ENCODE measurements at regions not wholly inside any gene's neighbourhood (a gene's known extent, or its start where the extent isn't known, plus 50 kb on each side); places are given as distances from the start of the nearest gene placed in this dataset.

DNA sequence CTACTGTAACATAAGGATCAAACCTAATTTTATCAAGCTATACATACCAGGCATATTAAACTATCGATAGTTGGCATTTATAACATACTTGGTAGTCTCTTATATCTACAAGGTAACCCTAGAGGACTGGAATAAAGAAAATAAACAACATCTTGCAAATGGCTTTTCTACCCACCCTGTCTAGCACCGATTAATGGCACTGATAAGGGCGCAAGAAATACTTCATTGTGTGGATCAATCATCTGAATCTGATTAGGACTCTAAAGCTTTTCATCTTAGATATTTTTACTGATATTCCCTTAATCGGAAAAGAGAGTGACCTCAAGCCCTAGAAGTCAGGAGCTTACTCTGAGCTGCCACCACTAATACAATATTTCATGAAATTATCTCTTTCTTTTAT lies 1461.7 kb upstream of the PIK3C3 start:
- Histone ChIP-seq H3K4me1 (ENCODE audit: control insufficient read depth in 1 of 2, low read depth in 2 of 2) (no peaks in the 10 kb centered on the region), H3K27ac (no peak overlapping the region), H3K27me3 (replicated peaks; ENCODE audit: insufficient read depth) (no peaks in the 10 kb centered on the region), H3K36me3 (no peaks in the 10 kb centered on the region), H3K4me3 (no peak overlapping the region), H3K9me3 (no peaks in the 10 kb centered on the region)
- DNase-seq (ENCODE audit: low spot score) (no peak), ATAC-seq (ENCODE audit: insufficient number of reproducible peaks, low FRiP score, low read depth) (no peak)
- TF ChIP-seq, protein P1, sequence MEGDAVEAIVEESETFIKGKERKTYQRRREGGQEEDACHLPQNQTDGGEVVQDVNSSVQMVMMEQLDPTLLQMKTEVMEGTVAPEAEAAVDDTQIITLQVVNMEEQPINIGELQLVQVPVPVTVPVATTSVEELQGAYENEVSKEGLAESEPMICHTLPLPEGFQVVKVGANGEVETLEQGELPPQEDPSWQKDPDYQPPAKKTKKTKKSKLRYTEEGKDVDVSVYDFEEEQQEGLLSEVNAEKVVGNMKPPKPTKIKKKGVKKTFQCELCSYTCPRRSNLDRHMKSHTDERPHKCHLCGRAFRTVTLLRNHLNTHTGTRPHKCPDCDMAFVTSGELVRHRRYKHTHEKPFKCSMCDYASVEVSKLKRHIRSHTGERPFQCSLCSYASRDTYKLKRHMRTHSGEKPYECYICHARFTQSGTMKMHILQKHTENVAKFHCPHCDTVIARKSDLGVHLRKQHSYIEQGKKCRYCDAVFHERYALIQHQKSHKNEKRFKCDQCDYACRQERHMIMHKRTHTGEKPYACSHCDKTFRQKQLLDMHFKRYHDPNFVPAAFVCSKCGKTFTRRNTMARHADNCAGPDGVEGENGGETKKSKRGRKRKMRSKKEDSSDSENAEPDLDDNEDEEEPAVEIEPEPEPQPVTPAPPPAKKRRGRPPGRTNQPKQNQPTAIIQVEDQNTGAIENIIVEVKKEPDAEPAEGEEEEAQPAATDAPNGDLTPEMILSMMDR (IDR thresholded peaks at IDR 0.05), result no peak

DNA sequence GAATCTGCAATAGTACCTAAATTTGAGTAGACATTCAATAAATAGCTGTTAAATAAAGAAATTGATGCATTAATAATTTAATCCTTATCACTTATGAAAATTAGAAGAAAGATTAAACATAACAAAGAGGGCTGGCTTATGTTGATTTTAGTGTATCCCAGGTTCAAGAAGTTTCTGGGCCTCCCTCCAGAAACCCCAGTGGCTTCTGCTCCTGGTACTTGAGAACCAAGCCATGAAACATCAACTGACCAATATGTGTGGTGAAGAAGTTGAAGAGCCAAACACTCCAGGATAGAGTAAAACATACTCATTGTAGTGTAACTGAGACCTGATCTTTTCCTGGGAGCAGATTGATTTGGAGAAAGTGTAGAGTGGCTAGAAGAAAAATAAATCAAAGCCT lies 1465.7 kb upstream of the PIK3C3 start:
- H3K9me3 ChIP-seq, result no peaks in the 10 kb centered on the region
- DNase-seq (ENCODE audit: low spot score), result no peak
- H3K27ac ChIP-seq, result no peak overlapping the region
- no peak overlapping the region for H3K4me3 ChIP-seq
- TF ChIP-seq, protein P1 (IDR thresholded peaks at IDR 0.05), result no peak
- no peaks in the 10 kb centered on the region for H3K4me1 ChIP-seq (ENCODE audit: control insufficient read depth in 1 of 2, low read depth in 2 of 2)
- no peaks in the 10 kb centered on the region for H3K36me3 ChIP-seq
- no peaks in the 10 kb centered on the region for H3K27me3 ChIP-seq (replicated peaks; ENCODE audit: insufficient read depth)
- ATAC-seq (ENCODE audit: insufficient number of reproducible peaks, low FRiP score, low read depth), result no peak

- no peaks in the 10 kb centered on the region for H3K9me3 ChIP-seq
- ATAC-seq (ENCODE audit: insufficient number of reproducible peaks, low FRiP score, low read depth), result no peak
- no peak for DNase-seq (ENCODE audit: low spot score)
- no peaks in the 10 kb centered on the region for H3K36me3 ChIP-seq
- H3K27me3 ChIP-seq (replicated peaks; ENCODE audit: insufficient read depth), result no peaks in the 10 kb centered on the region
- TF ChIP-seq, protein P1 (IDR thresholded peaks at IDR 0.05), result no peak
- H3K4me3 ChIP-seq, result no peak overlapping the region
- no peak overlapping the region for H3K27ac ChIP-seq
- H3K4me1 ChIP-seq (ENCODE audit: control insufficient read depth in 1 of 2, low read depth in 2 of 2), result no peaks in the 10 kb centered on the region
Measured at GRCh38 chr18:40485318-40485717, 1469.7 kb upstream of the PIK3C3 start.

GRCh38 chr18:40473221-40474029 lies 1481.6 kb upstream of the PIK3C3 start:
- Histone ChIP-seq H3K36me3 (no peaks in the 10 kb centered on the region), H3K9me3 (no peaks in the 10 kb centered on the region), H3K4me1 (ENCODE audit: control insufficient read depth in 1 of 2, low read depth in 2 of 2) (no peaks in the 10 kb centered on the region), H3K27ac (no peak overlapping the region), H3K27me3 (replicated peaks; ENCODE audit: insufficient read depth) (no peaks in the 10 kb centered on the region), H3K4me3 (no peak overlapping the region)
- TF ChIP-seq, protein P1 (IDR thresholded peaks at IDR 0.05), result no peak
- DNase-seq (ENCODE audit: low spot score) (no peak), ATAC-seq (ENCODE audit: insufficient number of reproducible peaks, low FRiP score, low read depth) (no peak)

DNA sequence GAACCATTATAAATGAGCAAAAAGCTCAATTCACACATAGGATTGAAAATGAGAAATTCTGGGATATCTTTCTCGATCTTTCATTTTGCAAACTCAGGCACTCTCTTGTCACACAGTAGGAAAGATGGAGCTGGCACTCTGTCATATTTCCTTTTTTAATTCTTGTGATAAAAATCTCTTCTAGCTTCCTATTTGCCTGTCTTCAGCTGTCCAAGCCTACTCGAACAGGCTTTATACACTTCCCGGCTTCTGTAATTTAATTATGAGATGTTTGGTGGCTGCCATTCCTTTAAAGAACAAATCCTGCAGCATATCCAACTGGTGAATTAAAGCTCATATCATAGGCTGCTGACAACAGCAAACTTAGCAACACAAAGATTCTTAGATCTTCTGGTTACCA lies 1484.3 kb upstream of the PIK3C3 start:
- Histone ChIP-seq H3K27me3 (replicated peaks; ENCODE audit: insufficient read depth) (no peaks in the 10 kb centered on the region), H3K36me3 (no peaks in the 10 kb centered on the region), H3K9me3 (no peaks in the 10 kb centered on the region), H3K27ac (no peak overlapping the region), H3K4me1 (ENCODE audit: control insufficient read depth in 1 of 2, low read depth in 2 of 2) (no peaks in the 10 kb centered on the region), H3K4me3 (no peak overlapping the region)
- no peak for DNase-seq (ENCODE audit: low spot score)
- TF ChIP-seq, protein P1 (IDR thresholded peaks at IDR 0.05), result no peak
- ATAC-seq (ENCODE audit: insufficient number of reproducible peaks, low FRiP score, low read depth), result no peak
